ENCODE measurements at regions not wholly inside any gene's neighbourhood (a gene's known extent, or its start where the extent isn't known, plus 50 kb on each side); places are given as distances from the start of the nearest gene placed in this dataset.
"Not testable (repeated sequence)": the region's sequence is repeated elsewhere in the genome, so short reads cannot be mapped to it uniquely, and the experiment has no call there.

GRCh38 chr16:27638833-27639560 lies 89.1 kb downstream of the KATNIP start:
- no peak for DNase-seq (ENCODE audit: low spot score)

- peak; percentile 29 for DNase-seq (ENCODE audit: low spot score)
These were observed 89.8 kb downstream of the KATNIP start for GRCh38 chr16:27639561-27640276.

GRCh38 chr16:27640277-27640600 lies 90.3 kb downstream of the KATNIP start:
- DNase-seq (ENCODE audit: low spot score), result no peak

- DNase-seq (ENCODE audit: low spot score), result no peak
These were observed 91.3 kb downstream of the KATNIP start for GRCh38 chr16:27641260-27641659.

- DNase-seq (ENCODE audit: low spot score), result not testable (repeated sequence)
These were observed 91.9 kb downstream of the KATNIP start for GRCh38 chr16:27641734-27642415.

- no peak for DNase-seq (ENCODE audit: low spot score)
These were observed 92.8 kb downstream of the KATNIP start for GRCh38 chr16:27642756-27643155.

- no peak for DNase-seq (ENCODE audit: low spot score)
These were observed 94.2 kb downstream of the KATNIP start for GRCh38 chr16:27644165-27644564.

- DNase-seq (ENCODE audit: low spot score), result no peak
These were observed 95.5 kb downstream of the KATNIP start for GRCh38 chr16:27645396-27645795.

GRCh38 chr16:27646806-27647205 lies 96.9 kb downstream of the KATNIP start:
- DNase-seq (ENCODE audit: low spot score), result no peak

GRCh38 chr16:27649021-27649420 lies 99.1 kb downstream of the KATNIP start:
- no peak for DNase-seq (ENCODE audit: low spot score)

- DNase-seq (ENCODE audit: low spot score), result peak; percentile 32
These were observed 100.2 kb downstream of the KATNIP start for GRCh38 chr16:27650073-27650701.

GRCh38 chr16:27651301-27651700 lies 101.4 kb downstream of the KATNIP start:
- no peak for DNase-seq (ENCODE audit: low spot score)

- no peak for DNase-seq (ENCODE audit: low spot score)
These were observed 107.9 kb downstream of the KATNIP start for GRCh38 chr16:27657811-27658210.

GRCh38 chr16:27660507-27660906 lies 110.6 kb downstream of the KATNIP start:
- DNase-seq (ENCODE audit: low spot score), result no peak

GRCh38 chr16:27663235-27663634 lies 113.3 kb downstream of the KATNIP start:
- not testable (repeated sequence) for DNase-seq (ENCODE audit: low spot score)

GRCh38 chr16:27665881-27666280 lies 115.9 kb downstream of the KATNIP start:
- no peak for DNase-seq (ENCODE audit: low spot score)

GRCh38 chr16:27670071-27670810 lies 120.3 kb downstream of the KATNIP start:
- DNase-seq (ENCODE audit: low spot score), result no peak

GRCh38 chr16:27671410-27671809 lies 121.5 kb downstream of the KATNIP start:
- no peak for DNase-seq (ENCODE audit: low spot score)

- DNase-seq (ENCODE audit: low spot score), result no peak
These were observed 126.9 kb downstream of the KATNIP start for GRCh38 chr16:27676839-27677238.

- peak; percentile 17 for DNase-seq (ENCODE audit: low spot score)
These were observed 127.3 kb downstream of the KATNIP start for GRCh38 chr16:27677263-27677662.

GRCh38 chr16:27678955-27679354 lies 129.0 kb downstream of the KATNIP start:
- no peak for DNase-seq (ENCODE audit: low spot score)

GRCh38 chr16:27679899-27680298 lies 130.0 kb downstream of the KATNIP start:
- no peak for DNase-seq (ENCODE audit: low spot score)

All from mucosa of gallbladder (tissue), 1 donor.